ENCODE measurements at regions not wholly inside any gene's neighbourhood (a gene's known extent, or its start where the extent isn't known, plus 50 kb on each side); places are given as distances from the start of the nearest gene placed in this dataset.
"Not testable (repeated sequence)": the region's sequence is repeated elsewhere in the genome, so short reads cannot be mapped to it uniquely, and the experiment has no call there.

DNA sequence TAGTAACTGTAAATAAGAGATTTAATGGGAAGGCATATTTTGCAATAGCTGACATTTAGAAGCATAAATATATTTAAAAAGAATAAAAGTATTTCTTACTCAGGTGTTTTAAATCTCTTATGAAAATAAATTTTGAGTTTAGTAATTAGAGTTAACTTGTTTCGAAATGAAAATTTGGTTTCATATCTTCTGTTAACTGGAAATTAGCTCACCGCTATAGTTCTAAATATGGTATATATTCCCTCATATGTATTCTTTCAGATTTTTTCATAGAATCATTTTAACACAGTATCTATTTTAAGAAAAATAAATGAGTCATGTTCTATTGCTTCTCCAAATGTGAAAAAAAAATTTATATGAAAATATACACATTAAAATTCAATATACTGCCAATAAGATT, 434.1 kb downstream of the DTWD2 start:
- DNase-seq (ENCODE audit: low read depth in 1 of 2, low spot score in 1 of 2), result no peak

DNA sequence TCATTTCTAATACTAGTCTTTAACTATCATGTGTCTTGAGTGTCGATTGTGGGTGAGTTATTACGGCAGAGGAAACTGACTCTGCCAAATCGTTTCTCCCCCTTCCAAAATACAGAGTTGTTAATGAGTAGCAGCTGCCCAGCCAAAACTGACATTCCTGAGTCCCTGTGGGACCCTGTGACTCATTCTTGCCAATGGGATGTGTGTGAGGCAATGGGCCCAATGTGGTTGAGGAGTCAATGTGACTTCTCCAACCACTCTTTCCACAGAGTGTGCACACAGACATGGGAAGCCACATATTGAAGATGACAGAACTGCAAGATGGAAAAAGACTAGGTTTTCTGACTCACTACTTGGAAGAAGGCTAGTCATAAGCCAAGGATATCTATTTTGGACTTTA, 434.7 kb downstream of the DTWD2 start:
- no peak for DNase-seq (ENCODE audit: low read depth in 1 of 2, low spot score in 1 of 2)

DNA sequence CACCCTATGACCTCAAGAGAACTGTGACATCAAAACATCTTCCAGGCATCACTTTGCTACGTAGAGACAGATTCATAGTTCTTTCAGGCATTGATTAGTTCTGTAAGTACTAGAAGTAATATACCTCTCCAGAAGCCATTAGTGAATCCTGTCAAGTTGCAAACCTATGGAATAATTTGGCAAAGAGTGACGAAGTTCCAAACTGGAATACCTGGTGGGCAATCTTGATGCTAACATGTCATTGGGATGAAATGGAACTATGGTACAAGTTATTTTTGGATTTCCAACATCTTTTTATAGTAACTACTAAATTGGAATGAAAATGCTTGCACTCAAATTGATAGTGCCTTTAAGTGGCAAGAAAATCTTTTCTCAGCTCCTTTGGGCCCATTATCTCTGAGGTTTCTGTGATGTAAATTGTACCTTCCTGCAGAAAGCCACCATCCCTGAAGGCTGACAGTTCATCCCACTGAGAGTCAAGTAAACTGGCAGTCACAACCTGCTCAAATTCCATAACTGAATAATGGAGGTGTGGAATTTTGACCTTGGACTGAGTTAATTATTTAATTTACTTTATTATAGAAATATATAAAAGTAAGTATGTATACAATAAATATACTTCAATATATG, 435.5 kb downstream of the DTWD2 start:
- no peak for DNase-seq (ENCODE audit: low read depth in 1 of 2, low spot score in 1 of 2)

DNA sequence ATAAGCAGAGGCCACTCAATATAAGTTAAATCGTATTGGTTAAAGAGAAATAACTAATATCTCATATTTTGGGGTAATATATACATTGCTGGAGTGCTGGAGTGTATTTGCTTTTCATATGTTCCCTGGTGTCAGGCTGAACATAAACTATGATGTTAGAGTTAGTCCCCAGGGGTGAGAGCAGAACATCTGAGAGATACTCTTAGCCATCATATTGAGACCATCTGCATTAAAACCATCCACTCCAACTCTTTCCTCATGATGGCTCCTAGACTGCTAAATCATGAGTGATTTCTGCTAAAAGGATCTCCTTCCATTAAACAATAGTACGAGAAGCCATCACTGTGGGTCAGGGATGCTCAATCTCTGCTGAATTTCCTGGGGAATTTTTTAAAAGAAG, 436.2 kb downstream of the DTWD2 start:
- DNase-seq (ENCODE audit: low read depth in 1 of 2, low spot score in 1 of 2), result no peak

DNA sequence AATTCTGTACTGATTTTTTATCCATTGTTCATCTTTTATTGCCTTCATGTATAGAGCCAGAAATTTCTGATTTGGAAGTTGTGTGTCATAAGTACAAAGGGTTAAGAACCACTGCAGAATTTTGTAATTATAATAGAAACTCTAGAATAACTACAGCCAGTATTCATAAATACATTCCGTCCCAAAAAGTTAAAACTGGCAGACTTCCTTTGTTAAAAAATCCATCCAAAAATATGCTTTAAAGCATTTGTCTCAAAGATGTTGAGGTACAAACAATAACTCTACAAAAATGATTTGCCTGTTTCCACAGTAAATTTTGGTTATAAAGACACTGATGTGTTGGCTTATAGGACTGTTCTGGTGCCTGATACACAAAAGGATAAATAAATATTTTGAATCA, 436.6 kb downstream of the DTWD2 start:
- no peak for DNase-seq (ENCODE audit: low read depth in 1 of 2, low spot score in 1 of 2)

DNA sequence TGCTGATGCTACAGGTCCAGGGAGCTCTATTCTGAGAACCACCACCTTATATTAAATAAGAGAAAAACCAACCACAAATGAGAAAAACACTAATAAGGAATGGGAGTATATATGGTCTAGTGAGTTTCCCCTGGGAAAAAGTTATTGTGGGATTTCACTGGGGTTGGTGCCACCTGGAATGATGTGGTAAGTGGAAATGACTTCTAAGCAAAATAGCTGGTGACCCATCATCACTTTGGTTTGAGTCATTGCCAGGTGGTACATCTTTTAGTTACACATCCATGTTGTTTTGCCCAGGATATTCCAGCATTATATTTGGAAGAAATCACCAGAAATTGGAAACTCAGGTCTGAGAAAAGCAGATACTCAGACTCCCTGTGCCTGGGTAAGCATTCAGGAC, 437.3 kb downstream of the DTWD2 start:
- DNase-seq (ENCODE audit: low read depth in 1 of 2, low spot score in 1 of 2), result no peak

DNA sequence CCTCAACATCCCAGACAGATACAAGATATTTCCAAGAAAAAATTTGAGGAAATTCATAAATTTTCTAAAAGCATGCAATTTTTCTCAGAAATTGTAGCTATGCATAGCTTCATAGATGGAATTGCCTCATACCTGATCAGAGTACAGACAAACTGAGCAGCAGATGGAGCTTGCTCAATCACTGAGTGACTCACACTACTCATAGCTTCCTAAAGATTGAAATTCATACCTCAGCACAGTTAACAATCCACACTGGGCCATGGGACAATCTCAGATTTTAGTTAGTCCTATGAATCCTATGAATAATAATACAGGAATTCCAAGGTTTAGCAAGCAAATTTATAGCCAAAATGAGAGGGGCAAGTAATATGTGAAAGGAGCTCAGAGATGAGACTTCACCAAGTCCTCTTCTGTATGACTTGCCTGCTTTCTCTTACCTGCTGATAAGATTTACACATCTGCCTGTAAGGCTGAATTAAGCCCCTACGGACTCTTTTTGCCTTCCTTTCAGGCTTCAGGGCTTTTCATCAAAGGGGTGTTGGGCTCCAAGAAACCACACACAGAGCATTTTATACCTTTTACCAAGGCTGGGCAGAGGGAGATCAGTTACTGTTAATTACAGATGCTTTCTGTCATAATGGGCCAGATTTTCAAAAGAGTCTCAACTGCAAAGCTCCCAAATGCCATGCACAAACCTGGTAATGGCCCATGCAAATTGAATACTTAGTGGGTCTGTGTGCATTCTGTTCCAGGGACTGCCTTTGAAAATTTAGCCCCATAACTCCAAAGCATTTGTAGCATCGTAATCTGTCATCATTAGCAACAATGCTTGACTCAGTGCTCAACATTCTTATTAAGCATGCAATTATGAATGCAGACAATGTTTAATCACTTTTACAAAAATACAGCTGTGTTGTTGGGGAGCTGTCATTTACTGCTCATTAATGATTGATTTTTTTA, 439.3 kb downstream of the DTWD2 start:
- DNase-seq (ENCODE audit: low read depth in 1 of 2, low spot score in 1 of 2), result no peak

DNA sequence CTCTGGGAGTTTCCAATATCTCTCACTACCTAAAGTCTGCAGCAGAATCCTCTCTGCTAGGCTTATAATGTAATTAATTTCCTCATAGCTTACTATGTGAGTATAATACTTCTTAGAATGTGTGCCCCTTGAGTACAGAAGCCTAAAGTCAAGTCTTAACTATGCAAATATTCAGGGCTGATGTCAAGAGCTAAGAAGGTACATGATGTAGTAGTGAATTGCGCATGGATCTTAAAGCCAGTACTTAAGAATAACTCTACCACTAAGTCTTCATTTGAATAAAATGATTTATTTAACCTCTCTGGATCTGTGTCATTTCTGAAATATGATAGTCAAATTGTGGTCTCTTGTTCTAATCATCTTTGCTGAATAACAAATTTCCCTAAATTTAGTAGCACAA, 442.9 kb downstream of the DTWD2 start:
- DNase-seq (ENCODE audit: low read depth in 1 of 2, low spot score in 1 of 2), result no peak

DNA sequence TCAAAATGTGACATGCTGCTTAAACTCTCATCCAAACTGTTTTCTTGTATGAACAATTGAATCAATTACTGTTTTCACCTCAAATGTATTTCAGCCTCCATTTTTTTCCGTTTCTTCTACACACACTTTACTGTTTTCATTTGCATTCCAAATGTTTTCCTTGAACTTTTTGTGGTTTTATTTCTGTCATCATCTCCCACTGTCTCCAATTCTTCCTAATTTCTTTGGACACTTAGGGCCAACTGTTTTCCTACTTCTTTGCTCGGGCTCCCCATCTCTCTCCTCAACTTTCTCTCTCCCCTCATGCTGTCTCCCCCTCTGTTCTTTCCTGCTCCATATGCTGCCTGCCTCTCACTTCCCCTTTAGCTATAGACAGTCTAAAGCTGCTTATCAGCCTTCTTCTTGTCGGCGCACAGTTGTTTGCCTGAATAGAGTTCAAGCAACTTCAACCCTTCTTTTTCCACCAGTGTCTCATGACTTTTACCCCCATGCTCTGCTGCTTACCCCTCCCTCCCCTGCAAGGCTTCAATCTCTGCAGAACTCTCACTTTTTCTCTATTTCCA, 443.4 kb downstream of the DTWD2 start:
- no peak for DNase-seq (ENCODE audit: low read depth in 1 of 2, low spot score in 1 of 2)

DNA sequence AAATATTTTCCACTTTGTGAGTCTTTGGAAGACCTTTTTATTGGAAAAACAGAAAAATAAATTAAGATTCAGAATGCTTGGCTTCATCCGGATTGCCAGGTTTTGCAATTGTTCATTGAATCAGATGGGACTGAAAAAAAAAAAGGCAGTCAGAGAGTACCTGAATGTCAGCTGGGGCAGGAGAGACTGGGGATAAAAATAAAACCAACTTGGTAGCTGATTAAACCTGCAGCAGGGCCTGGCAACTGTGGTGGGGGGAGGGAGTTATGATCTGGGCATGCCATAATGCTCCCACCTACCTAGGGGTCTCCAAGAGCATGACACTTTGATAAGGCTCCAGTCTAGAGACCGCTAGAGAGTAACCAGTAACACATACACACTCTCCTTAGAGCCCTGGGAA, 454.4 kb downstream of the DTWD2 start:
- no peak for DNase-seq (ENCODE audit: low read depth in 1 of 2, low spot score in 1 of 2)

DNA sequence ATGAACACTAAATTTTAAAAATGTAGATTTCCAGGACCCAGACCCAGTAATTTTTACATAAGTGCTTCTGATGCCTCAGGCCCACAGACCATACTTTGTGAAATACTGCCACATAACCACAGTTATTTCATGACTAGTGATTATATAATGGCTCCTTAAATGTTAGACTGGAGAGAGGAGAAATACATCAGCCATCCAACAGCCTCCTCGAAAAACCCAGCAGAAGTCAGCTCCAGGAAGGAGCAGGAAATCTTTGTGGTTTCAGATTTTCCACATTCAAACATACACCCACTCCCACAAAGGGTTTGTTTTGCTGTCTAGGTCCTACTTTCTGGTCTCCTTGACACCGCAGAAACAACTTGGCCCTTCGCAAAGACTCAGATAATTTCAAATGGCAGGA, 455.2 kb downstream of the DTWD2 start:
- no peak for DNase-seq (ENCODE audit: low read depth in 1 of 2, low spot score in 1 of 2)

DNA sequence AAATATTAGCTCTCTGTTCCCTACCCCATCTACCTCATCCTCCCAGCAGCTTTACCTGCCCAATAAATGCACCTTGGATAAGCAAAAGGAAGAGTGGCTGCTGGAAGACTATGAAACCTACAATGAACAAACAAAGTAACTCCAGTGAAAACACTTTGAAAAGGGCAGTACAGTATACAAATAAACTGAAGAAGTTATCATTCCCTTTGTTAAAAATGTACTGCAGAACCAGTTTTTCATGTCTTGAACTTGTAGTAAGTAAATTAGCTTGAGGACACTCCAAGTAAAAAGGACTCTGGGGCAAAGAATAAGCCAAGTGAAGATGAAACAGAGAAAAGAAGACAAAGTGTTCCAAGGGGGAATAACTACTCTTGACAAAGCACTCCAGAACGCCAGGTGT, 457.1 kb downstream of the DTWD2 start:
- DNase-seq (ENCODE audit: low read depth in 1 of 2, low spot score in 1 of 2), result no peak

DNA sequence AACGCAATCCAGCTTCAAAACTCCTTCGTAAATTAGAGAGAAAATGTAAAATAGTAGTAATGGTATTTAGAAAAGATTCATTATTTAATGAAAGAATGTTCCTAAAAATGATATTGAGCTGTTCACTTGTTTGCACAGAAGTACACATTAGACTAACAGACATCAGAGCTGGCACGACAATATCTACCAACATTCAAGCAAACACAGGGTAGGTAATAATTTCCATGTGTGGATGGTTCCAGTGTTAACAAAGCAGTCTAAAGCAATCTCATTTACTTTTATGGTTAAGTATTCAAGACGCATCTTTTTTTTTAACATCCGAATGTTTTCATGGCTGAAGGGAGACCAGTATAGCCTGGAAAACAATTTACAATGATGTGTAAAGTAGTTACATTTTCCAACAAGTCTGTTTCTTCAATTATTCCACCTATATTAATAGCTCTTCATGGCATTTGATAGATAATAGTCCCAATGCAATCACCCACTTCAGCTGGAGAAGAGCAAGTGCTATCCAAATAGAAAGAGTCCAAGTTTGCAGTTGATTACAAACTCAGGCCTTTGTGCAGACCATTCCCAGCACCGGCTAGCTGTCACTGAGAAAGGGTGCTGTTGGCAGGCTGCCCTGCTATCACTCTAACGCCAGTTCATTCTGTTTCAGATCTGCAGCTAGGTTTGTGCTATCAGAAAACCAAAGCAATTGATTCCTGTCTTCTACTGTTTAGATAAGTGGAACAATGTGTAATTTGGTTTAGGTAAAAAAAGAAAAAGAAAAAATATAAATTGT, 458.8 kb downstream of the DTWD2 start:
- no peak for DNase-seq (ENCODE audit: low read depth in 1 of 2, low spot score in 1 of 2)

DNA sequence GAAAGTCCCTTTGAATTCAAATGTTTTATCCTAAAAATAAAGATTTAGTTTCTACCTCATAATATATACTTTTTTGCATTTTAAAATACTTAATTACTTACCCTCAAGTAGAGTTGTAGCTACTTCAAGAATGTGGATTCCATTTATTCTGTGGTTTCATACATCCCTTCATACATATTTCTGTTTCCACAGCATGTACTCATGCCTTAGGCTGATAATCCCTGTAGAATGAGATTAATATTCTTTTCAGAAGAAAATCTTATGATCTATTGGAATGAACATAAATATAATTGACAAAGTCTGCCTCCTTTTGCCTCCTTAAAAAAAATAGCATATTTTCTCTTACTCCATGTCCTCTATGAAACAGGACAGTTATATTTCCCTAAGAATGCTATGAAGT, 465.7 kb downstream of the DTWD2 start:
- no peak for DNase-seq (ENCODE audit: low read depth in 1 of 2, low spot score in 1 of 2)

DNA sequence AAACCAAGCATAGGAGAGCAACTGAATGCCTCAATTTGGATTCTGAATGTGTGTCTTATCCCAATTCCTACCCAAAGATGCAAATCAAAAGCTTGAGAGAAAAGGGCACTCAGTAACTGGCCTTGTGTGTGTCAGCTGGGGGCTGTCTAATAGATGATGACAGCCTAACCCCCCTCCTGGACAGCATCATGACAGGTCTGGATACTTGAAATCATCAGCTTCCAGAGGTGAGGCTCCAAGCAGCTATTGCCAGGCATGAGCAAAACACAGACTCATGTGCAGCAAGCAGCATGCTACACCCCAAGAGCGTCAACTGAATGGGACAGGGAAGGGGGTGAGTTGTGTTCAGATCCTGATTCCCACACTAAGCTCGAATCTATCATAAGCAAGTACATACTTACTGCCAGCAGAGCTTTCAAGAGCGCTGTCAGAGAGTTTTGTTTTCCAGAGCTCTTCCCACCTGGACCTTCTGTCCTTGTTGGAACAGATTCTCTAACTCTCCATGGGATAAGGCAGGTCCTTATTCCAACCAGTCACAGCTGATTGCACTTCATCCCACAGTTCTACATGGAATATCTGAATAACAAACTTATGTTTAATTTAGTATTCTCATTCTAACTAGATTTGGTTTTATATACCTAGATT, 467.5 kb downstream of the DTWD2 start:
- no peak for DNase-seq (ENCODE audit: low read depth in 1 of 2, low spot score in 1 of 2)

DNA sequence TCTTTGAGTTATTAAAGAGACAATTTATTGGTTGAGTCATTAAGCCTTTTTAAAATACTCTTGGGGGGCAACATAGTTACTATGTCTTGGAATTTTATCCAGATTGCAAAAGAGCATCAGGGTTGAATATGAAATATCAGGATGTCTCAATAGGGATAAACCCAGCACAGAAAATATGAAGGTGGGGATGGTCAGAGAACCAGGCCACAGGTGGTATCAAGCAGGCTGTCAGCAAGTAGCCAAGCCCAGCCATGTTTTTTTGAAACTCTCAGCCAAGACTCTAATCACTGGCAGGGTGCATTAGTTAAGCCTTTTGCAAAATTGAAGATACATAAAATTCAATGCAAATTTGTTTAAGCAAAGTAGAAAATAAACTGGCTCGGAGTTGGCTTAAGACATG, 468.9 kb downstream of the DTWD2 start:
- no peak for DNase-seq (ENCODE audit: low read depth in 1 of 2, low spot score in 1 of 2)

DNA sequence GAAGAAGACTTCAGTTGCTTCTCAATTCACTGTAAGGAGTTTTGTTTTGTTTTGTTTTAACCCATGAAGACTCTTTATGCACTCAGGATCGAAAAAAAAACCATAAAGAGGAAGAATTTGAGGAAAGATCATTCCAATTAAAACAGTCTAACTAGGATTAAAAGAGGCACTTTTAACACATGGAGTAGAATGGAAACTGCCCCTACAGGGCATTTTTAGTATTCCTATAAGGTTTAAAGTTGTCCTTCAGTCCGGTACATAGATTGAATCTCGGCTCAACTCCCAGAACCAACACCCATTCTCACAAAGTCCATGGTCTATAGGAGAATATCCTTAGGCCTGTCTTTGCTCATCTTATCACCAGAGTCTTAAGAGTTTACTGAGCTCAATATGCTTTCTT, 469.6 kb downstream of the DTWD2 start:
- DNase-seq (ENCODE audit: low read depth in 1 of 2, low spot score in 1 of 2), result no peak

DNA sequence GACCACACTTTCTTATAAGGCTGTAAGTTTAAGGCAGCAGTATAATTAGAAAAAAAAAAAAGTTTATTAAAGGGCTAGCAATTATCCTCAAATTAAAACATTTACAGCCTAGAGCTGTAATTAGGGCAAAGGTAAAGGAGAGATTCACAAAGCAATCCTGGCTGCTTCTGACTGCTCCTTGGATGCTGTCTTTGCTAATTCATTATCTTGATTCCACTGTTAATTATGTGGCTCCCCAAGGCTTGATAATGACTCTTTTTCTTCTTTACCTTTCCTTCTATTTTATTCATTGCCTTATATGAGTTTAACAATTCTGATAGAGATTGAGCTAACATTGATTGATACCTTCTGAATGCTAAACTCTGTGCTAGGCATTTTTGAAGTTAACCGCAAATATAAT, 476.5 kb downstream of the DTWD2 start:
- DNase-seq (ENCODE audit: low read depth in 1 of 2, low spot score in 1 of 2), result no peak

DNA sequence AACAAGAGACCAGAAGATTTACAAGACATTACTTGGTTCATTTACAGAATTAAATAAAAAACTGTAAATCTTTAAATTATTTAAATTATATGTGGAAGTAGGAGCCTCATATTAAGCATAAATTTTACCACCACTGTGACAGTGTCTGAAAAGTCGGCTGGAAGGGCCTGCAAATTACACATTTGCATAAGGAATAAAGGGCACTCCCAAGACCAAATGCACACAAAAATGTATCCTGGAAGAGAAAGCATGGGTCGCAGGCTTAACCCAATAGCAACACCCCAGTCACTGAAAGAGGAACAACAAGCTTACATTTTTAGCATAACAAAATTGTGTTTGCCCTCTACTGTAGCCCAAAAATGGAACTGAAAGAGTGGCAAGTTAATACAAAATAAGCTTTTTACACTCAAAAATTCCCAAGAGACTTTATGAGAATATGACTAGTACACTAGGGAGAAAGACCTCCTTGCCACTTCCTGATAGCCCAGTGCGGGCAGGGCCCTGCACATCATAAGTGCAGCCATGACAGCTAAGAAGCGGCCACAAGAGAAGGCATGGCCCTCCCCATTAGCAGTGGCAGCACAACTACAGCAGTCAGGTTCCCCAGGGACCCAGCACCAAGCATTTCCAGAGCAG, 482.0 kb downstream of the DTWD2 start:
- no peak for DNase-seq (ENCODE audit: low read depth in 1 of 2, low spot score in 1 of 2)

DNA sequence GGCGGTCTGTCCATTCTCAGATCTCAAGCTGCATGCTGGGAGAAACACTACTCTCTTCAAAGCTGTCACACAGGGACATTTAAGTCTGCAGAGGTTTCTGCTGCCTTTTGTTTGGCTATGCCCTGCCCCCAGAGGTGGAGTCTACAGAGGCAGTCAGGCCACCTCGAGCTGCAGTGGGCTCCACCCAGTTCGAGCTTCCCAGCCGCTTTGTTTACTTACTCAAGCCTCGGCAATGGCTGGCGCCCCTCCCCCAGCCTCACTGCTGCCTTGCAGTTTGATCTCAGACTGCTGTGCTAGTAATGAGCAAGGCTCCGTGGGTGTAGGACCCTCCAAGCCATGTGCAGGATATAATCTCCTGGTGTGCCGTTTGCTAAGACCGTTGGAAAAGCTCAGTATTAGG, 486.1 kb downstream of the DTWD2 start:
- not testable (repeated sequence) for DNase-seq (ENCODE audit: low read depth in 1 of 2, low spot score in 1 of 2)

DNA sequence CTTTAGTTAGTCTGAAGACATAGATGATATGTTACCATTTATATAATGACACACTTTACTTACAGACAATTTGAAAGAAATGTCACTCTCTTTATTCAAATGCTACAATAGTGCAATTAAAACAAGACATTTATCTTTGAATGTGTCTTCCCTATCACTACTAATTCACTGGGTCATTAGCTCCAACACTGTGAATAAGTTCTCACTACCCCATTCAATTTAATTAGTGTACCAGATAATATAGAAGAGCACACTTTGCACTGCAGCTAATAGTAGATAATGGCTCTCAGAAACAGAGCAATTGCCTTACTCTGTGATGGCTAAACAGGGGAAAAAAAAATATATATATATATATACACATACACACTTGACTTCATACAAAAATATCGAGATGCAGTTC, 497.0 kb downstream of the DTWD2 start:
- no peak for DNase-seq (ENCODE audit: low read depth in 1 of 2, low spot score in 1 of 2)
